ENCODE measurements at regions not wholly inside any gene's neighbourhood (a gene's known extent, or its start where the extent isn't known, plus 50 kb on each side); places are given as distances from the start of the nearest gene placed in this dataset.

GRCh38 chr6:139519097-139519496 is 144.6 kb upstream of the CITED2 start:
- TF ChIP-seq, protein P1, sequence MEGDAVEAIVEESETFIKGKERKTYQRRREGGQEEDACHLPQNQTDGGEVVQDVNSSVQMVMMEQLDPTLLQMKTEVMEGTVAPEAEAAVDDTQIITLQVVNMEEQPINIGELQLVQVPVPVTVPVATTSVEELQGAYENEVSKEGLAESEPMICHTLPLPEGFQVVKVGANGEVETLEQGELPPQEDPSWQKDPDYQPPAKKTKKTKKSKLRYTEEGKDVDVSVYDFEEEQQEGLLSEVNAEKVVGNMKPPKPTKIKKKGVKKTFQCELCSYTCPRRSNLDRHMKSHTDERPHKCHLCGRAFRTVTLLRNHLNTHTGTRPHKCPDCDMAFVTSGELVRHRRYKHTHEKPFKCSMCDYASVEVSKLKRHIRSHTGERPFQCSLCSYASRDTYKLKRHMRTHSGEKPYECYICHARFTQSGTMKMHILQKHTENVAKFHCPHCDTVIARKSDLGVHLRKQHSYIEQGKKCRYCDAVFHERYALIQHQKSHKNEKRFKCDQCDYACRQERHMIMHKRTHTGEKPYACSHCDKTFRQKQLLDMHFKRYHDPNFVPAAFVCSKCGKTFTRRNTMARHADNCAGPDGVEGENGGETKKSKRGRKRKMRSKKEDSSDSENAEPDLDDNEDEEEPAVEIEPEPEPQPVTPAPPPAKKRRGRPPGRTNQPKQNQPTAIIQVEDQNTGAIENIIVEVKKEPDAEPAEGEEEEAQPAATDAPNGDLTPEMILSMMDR (IDR thresholded peaks at IDR 0.05) = no peak
- TF ChIP-seq ZFX (IDR thresholded peaks at IDR 0.05; ENCODE audit: borderline replicate concordance) = no peak
